ENCODE measurements at regions not wholly inside any gene's neighbourhood (a gene's known extent, or its start where the extent isn't known, plus 50 kb on each side); places are given as distances from the start of the nearest gene placed in this dataset.

DNA sequence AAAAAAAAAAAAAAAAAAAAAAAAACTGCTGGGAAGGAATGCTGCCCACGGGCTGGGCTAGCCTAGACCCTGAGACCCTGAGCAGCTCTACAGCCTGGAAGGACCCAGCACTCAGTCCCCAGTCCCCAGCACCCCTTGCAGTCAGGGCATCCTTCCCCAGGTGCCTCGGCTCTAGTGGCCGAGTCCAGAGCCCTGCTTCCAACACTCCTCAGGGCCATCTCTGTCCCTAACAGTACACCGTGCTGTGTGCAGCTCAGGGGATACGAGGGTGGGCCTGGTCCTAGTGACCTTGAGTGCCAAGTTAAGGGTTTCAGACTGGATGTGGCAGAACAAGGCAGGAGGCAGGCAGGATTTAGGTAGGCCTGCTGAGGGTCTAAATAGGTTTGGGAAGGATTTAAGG lies 50.2 kb upstream of the LRP8 start:
- DNase-seq (ENCODE audit: low read depth, low spot score), result no peak

DNA sequence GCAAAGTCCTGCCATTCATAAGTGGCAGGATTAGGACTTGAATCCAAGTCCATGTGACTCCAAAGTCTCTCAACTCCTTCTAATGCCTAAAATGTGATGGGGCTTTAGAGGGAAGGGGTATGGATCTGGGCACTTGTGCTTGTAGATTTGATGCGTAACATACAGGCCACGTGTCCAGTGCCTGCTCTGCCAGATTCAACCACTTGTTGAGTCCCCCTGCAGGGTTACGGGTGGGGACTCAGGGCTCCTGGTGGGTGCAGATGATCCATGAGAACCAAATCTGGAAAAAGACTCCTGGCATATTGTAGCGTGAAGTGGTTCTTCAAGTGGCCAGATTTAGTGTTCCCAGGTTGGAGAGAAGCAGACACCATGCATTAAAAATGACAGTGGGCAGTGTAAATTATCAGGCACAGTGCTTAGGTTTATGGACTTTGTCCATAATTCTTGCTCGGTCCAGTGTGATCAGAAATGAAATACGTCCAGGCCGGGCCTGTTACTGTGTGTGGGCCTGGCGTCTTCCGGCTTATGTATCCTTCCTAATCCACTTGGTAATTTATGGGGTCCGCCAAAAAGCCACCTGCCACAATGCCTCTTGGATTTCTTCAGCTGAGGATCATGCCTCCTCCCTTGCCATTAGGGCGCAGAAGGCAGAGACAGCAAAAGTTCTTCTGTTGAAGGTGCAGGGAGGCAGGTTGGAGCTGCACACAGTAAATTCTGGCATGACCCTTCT lies 51.2 kb upstream of the LRP8 start:
- DNase-seq (ENCODE audit: low read depth, low spot score), result no peak

DNA sequence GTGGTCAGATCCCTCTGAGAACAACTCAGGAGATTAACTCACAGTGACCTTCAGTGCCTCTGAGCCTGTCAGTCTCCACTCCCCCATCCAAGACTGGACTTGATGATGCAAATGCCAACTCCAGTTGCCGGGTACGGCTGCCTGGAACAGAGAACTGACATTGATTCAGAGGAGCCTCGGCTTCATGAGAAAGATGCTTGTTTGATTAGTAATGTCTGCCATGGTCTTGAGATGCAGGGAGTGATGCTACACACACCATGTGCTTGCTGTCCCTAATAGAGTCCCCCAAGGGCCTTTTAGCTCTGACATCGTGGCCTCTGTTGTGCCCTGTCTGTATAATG lies 51.8 kb upstream of the LRP8 start:
- no peak for DNase-seq (ENCODE audit: low read depth, low spot score)

DNA sequence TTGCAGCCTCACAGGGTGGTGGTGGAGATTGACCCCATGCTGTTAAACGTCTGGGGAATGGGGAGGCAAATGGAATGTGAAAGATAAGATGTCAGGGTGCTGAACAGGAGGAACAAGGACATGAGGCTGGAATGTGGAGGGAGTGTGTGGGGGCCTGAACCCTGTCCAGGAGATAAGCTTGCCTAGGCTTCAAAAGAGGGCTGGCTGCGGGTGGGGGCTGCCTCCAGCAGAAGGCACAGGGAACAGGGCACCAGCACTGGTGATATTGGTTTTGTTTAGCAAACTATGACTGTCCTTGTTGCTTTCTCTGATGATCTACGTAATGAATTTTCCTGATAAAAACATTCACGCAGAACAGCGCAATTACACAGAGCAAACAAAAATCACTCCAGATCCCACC lies 52.4 kb upstream of the LRP8 start:
- DNase-seq (ENCODE audit: low read depth, low spot score), result no peak

DNA sequence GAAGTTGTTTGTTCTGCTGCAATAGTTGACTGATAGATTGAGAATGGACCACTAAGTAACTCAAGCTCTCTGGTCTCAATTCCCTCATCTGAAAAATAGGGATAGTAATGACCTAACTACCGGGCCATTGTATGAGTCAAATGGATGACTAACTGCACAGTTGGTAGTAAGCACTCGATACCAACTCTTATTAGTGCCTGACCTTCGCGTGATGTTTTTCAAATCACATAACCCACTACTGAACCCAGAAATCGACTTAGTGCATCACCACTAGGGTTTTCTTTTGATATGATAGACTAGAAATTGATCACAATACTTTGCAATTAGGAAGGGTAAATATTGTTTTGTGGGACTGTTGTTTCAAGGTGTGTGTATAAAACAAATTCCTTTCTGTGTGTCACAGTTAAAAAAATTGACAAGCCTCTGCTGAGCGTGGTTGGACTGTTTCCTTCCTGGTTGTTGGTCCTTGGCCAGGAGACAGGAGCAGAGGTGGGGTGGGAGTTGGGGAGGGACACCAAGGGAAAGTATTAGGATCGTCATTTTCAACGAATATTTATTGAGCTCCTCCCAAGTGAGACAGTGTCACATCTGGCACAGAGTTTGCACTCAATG lies 54.0 kb upstream of the LRP8 start:
- DNase-seq (ENCODE audit: low read depth, low spot score), result no peak

DNA sequence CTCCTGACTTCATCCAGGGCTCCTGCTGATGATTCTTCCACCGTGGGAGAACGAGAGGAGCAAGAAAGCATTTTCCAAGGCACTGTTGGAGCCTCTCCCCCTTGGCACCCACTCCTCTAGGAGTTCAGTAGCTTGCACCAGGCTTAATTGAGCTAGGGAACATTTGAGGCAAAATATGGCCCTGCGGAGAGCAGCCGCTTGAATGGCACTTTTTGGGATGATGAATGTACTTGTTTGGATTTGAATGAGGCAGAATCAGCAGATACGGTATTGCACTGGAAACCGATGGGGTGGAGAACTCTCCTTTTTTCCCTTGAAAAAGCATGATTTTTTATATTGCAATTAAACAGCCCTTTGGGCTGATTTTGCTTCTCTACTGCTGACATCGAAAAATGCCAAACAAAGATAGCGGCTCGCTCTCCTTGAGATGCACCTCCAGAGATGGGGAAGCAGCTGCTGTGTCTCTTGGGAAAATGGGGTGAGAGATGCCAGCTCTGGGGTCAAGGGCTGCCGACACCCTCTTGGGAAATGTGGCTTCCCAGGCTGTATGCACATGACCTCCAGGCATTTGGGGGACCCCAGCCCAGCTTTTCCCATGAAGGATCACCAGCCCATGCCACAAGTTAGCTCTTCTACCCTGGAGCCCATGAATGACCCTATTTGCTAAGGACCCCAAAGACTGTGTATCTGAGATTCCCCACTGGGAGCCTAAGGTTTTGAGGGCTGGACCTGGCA lies 55.4 kb upstream of the LRP8 start:
- no peak for DNase-seq (ENCODE audit: low read depth, low spot score)

DNA sequence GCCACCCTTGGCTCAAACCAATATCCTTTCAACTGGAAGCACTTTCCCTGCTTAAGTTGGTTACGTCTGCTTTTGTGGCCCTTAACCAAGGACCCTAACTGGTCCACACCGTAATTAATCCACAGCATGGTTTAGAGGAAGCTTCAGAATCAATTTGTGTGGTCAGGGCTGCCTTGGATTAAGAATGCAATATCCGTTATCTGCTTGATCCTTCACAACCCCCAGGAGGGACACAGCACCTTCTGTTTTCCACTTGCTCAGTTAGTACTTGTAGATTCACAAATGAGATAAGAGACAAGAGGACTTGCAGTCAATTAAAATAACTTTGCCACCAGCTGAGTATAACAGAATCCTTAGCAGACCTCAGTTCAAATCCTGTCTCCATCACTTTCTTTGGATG lies 56.9 kb upstream of the LRP8 start:
- DNase-seq (ENCODE audit: low read depth, low spot score), result no peak

DNA sequence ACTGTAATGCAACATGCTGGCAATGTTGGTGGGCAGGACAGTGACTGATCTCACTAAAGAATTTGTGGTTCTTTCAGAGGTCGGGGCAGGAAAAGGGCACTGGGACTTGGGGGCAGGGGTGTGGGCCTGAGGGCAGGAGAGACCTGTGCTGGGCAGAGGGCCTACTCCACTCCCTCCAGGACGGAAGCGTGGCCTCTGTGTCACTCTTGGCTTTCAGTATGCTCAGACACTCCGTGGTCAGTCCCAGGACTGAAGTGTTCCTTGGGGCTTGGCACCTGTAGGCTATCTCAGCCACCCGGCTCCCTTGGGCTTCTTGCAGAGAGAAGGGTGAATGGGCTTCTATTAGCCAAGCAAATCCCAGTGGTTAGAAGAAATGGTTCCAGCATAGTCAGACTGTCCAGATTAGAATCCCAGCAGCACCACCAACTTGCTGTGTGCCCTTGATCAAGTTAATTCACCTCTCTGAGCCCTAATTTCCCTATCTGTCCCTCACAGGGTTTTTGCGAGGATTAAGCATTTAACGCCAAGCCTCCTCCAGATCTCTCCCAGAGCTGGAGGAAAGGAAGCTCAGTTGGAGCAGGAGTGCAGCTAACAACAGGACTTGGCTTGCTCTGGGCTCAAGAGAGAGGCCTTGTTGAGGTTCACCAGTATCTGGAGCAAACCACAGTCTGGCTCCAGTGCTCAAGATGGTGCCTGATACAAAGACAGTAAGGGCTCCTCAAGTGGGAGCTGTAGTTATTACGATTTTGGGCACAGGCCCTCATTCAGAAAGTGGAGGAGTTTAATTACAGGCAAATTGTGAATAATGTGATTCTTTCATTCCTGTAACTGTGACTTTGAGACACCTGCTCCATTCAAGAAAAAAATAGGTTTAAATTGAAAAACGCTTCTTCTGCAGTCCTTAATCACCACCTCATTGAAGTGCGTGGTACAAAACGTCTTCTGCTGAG lies 57.7 kb upstream of the LRP8 start:
- DNase-seq (ENCODE audit: low read depth, low spot score), result no peak

DNA sequence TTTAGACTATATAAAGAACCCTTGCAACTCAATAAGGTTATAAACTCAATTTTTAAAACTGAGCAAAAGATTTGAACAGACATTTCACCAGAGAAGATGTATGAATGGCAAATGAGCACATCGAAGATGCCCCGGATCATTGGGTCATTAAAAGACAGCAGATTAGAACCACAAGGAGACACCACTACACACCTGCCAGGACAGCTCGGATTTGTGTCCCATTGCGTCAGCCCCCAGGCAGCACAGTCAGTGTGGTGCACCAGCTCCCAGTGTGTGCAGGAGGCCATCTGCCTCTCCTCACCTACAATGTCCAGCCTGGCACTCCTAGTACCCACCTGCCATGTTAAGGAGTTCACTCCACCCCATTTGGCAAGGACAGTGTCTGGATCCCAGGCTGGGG lies 61.1 kb upstream of the LRP8 start:
- no peak for DNase-seq (ENCODE audit: low read depth, low spot score)

DNA sequence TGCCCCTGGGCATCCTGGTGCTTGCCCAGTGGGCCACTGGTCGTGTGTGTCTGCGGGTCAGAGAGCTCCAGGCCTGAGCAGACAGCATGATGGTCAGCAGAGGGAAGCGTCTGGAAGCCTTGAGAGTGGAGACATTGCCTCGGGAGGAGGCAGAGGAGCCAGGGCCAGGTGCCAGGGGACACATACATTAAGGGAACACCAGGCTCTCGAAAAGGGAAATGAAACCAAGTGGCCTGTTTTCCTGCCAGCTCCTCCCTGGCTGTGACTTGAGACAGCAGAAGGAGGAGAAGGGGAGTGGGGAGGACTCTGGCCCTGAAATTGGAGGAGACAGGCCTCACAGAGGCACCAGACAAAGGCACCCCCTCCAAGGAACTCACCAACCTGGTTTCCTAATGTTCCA lies 62.4 kb upstream of the LRP8 start:
- DNase-seq (ENCODE audit: low read depth, low spot score), result no peak

DNA sequence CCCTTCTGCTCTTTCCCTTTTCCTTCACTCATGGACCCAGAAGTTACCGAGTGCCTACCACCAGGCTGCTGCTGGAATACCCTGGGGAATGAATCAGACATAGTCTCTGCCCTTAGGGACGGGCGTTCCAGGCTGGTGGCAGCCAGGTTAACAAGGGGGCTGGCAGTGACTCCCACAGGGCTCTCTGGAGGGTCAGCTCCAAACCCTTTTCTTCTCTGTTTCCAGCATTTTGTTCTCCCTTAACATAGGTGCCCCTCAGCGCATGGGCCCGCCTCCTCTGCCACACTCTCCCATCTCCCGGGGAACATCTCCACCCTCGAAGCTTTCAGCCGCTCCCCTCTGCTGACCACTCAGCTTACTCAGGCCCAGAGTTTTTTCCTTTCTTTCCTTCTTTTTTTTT lies 62.9 kb upstream of the LRP8 start:
- DNase-seq (ENCODE audit: low read depth, low spot score), result no peak

DNA sequence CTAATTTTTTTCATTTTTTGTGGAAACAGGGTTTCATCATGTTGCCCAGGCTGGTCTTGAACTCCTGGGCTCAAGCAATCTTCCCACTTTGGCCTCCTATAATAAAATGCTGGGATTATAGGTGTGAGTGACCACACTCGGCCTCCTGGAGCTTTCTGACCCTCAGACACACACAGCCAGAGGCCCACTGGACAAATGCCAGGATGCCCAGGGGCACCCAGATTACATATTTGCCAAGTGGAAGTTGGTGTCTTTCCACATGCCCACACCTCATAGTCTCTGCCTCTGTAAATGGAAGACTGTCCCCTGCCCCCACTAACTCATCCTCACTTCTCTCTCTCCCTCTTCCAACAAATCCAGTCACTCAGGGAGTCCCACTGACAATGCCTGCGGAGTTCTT lies 63.4 kb upstream of the LRP8 start:
- no peak for DNase-seq (ENCODE audit: low read depth, low spot score)

DNA sequence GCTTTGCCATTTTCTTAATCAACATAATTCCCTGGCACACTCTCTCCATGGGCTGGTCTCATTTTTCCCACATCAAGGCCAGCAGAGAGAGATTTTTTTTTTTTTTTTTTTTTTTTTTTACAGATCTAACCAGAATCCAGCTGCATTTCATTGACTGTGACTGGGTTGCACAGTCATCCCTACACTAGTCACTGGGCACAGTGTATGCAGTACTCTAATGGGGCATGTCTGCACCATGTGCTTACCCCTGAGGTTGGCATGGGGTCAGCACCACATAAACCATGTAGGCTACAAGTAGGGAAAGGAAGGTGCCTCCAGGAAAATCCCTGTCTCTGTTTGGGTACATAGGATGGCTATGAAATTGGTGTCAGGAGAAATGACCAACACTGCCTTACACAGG lies 64.1 kb upstream of the LRP8 start:
- DNase-seq (ENCODE audit: low read depth, low spot score), result no peak

DNA sequence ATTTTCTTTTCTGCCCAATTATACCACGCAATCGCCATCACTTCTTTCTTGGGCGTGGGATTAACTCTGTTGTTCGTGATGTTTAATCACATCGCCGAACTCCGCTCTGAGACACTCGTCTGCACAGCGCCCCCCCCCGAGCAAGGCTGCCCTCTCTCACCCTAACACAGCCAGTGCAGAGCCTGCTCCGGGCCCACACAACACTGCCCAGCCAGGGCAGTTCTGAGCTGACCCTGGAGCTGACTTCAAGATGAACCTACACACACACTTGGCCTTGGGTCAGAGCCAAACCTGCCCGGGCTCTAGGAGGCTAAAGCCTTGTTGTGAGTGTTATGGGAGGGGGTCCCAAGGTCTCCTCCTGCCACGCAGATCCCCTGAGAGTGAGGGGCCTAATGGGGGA lies 64.6 kb upstream of the LRP8 start:
- DNase-seq (ENCODE audit: low read depth, low spot score), result no peak

DNA sequence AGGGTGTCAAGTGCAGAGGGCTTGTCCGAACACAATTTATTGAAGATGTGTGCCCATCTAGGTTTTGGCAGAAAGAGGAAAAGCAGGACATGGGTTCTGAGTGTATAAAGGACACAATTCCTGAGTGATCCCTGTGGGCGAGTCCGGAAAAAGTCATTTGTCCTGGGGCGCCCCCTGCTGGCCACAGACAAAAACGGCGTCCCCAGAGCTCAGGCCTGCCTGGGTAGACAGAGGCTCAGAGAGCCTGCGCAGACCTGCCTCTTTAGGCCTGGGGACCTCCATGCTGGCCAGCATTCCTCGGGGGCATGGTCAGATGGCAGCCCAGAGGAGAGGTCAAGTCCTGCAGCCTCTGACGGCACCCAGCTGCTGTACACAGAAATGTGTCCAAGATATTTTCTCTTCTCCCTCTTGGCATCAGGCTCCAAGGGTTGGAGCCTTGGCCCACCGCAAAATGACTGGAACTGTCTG lies 65.5 kb upstream of the LRP8 start:
- DNase-seq (ENCODE audit: low read depth, low spot score), result peak; percentile 4

DNA sequence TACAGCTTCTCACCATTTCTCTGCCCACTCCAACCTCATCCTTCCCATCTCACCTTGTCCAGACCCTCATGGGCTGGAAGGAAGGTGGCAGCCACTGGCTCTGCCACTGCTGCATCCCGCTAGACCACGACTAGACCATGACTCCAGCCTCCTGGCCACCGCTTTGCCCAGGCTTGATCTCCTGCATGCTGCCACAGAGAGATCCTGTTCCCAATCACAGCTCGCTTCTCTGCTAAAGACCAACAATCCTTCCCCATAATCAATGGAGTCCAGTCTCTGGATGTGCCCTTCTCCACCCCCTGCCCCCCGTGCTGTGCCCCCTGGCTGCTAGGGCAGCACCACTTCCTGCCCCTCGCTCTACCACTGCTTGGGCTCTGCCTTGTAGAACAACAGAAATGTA lies 64.9 kb upstream of the DMRTB1 start:
- DNase-seq (ENCODE audit: low read depth, low spot score), result no peak

DNA sequence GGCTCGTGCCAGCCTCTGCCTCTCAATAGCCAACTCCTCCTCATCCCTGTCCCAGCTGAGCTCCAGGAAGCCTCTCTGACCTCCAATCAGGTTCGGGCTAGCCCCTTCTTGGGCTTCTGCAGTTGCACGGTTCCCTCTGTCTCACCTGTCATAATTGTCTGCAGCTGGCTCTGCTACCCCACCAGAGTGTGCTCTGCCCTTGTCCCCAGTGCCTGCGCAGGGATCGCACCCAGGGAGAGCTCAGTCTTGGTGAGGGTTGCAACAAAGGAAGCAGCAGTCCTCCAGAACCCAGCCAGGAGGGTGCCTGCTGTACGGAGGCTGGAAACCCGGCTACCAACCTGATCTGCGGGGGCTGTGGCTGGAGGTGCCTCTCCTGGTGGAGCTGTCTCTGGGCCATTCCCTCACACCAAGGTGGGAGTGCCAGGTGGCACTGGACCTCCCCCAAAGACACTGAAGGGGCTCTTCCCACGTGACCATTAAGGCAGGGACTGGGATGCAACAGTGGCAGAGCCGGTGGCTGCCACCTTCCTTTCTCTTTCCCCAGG lies 63.5 kb upstream of the DMRTB1 start:
- no peak for DNase-seq (ENCODE audit: low read depth, low spot score)

DNA sequence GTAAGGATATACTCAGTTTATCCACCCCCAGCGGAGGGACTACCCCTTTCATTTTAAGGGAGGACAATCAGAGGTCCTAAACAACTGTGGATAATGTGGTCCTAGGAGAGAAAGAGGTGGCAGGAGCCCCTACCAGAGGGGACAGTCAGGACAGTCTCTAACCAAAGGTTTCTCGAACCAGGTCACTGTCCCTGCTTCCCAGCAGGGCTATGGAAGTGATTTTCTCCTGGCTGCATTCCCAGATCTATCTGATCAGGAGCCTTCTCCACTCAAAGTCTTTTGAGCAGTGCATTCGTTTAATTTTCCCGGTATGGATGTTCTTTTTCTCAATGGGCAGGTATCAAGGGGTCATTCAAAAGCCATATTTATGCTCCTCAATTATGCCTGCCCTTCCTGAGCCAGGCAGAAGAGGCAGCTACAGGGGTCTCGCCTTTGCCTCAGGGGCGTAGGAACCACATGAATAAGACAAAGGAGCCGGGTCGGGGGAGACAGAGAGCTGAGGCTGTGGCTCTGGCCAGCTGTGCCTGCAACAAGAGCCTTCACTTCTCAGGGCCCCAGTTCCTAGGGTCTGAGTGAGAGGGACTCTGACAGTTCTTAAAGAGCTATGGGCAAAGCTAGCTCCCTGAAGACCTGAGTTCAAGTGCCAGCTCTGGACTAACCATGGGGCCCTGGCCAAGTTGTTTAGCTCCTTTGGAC lies 62.5 kb upstream of the DMRTB1 start:
- DNase-seq (ENCODE audit: low read depth, low spot score), result no peak

DNA sequence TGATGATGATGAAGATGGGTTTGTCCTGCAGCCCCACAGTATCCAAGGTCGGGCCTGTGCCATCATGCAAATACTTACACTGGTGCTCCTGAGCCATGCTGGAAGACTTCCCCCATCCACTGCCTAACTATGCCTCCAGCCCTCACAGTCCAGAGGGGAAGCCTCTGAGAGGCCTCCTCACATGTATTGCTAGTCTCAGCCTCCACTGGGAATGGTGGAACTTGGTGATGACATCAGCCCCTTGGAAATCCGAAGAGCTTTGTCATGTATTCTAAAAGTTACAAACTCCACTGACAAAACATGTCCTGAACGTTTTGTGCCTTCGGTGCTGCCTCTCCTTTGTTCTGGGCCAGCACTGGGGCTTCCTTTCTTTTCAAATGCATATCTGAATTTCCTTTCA lies 61.1 kb upstream of the DMRTB1 start:
- DNase-seq (ENCODE audit: low read depth, low spot score), result no peak

DNA sequence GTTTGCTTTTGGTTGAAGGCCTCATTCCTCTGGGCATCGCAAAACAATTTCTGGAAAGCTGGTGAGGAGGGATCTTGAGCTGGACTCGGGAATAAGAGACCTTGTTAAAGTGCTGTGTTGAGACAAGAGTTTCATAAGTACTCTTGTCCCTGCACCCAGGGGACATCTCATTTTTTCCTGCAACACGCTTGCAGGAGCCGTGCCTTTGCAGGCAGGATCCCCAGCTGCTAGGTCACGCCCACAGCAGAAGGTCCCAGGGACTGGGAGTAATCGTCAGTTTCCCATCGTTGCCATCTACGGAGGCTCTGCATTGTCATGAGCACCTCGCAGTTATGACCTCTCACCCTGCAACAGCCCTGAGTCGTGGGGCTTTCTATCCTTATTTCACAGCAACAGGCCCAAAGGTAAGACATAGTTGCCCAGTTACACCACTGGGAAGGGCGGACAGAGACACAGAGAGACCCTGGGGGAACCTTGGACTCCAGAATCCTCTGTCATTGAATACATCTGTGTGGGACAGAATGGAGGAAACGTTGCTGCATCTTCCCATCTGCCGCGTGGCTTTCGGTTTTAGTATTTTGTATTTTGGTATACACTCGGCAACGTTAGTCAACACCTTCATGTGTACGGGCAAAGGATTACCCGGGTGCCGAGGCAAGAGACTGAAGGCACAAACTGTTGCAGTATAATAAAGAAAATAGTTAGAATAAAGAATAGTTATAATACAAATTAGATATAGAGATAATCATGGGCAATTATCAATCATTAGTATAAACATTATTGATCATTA lies 60.4 kb upstream of the DMRTB1 start:
- no peak for DNase-seq (ENCODE audit: low read depth, low spot score)

Measured in pulmonary artery endothelial cell (primary cell).